ENCODE measurements at regions not wholly inside any gene's neighbourhood (a gene's known extent, or its start where the extent isn't known, plus 50 kb on each side); places are given as distances from the start of the nearest gene placed in this dataset.

DNA sequence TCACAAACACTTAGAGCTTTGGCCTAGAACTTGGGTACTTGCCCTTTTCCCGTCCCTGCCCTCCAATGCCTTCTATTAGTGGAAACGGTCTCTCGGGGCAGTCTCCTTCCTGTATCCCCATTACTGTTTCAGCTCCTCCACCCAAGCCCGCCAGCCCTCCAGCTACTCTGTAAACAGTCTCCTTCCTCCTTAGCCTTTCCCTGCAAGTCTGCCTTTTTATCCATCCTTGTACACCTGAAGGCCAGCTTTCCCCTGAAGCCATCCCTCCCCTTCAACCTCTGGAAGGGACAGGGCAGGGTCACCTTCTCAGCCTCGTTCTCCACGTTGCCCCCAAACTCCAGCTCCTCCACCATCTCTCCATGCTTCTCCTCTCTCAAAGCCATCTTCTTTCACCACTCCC is 108.1 kb upstream of the ZNF746 start:
- TF ChIP-seq SIN3A (IDR thresholded peaks at IDR 0.05; ENCODE audit: borderline replicate concordance, insufficient read depth, low read length) = no peak
- no peak for TF ChIP-seq POLR2AphosphoS5 (IDR thresholded peaks at IDR 0.05; ENCODE audit: low read depth, low read length)

Measured in PFSK-1 (cell line).